ENCODE measurements at regions not wholly inside any gene's neighbourhood (a gene's known extent, or its start where the extent isn't known, plus 50 kb on each side); places are given as distances from the start of the nearest gene placed in this dataset.
A peak's percentile ranks its signal among the peaks of the same experiment; 100 is the strongest.

- no peak for DNase-seq
Observed at GRCh38 chr5:168159425-168159824, 132.0 kb upstream of the WWC1 start.

GRCh38 chr5:168162464-168162863, 129.0 kb upstream of the WWC1 start:
- no peak for DNase-seq

GRCh38 chr5:168163966-168164365, 127.5 kb upstream of the WWC1 start:
- no peak for DNase-seq

- no peak for DNase-seq
Observed at GRCh38 chr5:168165221-168165914, 126.1 kb upstream of the WWC1 start.

GRCh38 chr5:168165977-168166376, 125.5 kb upstream of the WWC1 start:
- DNase-seq, result no peak

- no peak for DNase-seq
Observed at GRCh38 chr5:168167338-168167737, 124.1 kb upstream of the WWC1 start.

- peak in 1 of 2 experiments; percentile 32 for DNase-seq
Observed at GRCh38 chr5:168168978-168169698, 122.3 kb upstream of the WWC1 start.

- no peak for DNase-seq
Observed at GRCh38 chr5:168169791-168170190, 121.7 kb upstream of the WWC1 start.

GRCh38 chr5:168171901-168172759, 119.3 kb upstream of the WWC1 start:
- DNase-seq, result no peak

- no peak for DNase-seq
Observed at GRCh38 chr5:168172760-168173223, 118.7 kb upstream of the WWC1 start.

GRCh38 chr5:168174376-168174775, 117.1 kb upstream of the WWC1 start:
- DNase-seq, result no peak

GRCh38 chr5:168176251-168176650, 115.2 kb upstream of the WWC1 start:
- DNase-seq, result no peak

- no peak for DNase-seq
Observed at GRCh38 chr5:168176941-168177340, 114.5 kb upstream of the WWC1 start.

- DNase-seq, result no peak
Observed at GRCh38 chr5:168177831-168178450, 113.5 kb upstream of the WWC1 start.

GRCh38 chr5:168179192-168179593, 112.3 kb upstream of the WWC1 start:
- DNase-seq, result no peak

GRCh38 chr5:168182269-168182668, 109.2 kb upstream of the WWC1 start:
- DNase-seq, result no peak

GRCh38 chr5:168184103-168184502, 107.3 kb upstream of the WWC1 start:
- DNase-seq, result no peak

- DNase-seq, result no peak
Observed at GRCh38 chr5:168186289-168187074, 105.0 kb upstream of the WWC1 start.

GRCh38 chr5:168187614-168188013, 103.8 kb upstream of the WWC1 start:
- no peak for DNase-seq

- DNase-seq, result no peak
Observed at GRCh38 chr5:168188182-168188581, 103.3 kb upstream of the WWC1 start.

- DNase-seq, result no peak
Observed at GRCh38 chr5:168192120-168192519, 99.3 kb upstream of the WWC1 start.
